ENCODE measurements at regions not wholly inside any gene's neighbourhood (a gene's known extent, or its start where the extent isn't known, plus 50 kb on each side); places are given as distances from the start of the nearest gene placed in this dataset.
A peak's percentile ranks its signal among the peaks of the same experiment; 100 is the strongest.

- DNase-seq = no peak
Observed at GRCh38 chr6:120200853-120201252, 851.3 kb upstream of the MAN1A1 start.

- DNase-seq = no peak
Observed at GRCh38 chr6:120198033-120198432, 848.5 kb upstream of the MAN1A1 start.

GRCh38 chr6:120186080-120186479 is 836.5 kb upstream of the MAN1A1 start:
- no peak for DNase-seq

- DNase-seq = no peak
Observed at GRCh38 chr6:120173250-120173649, 823.7 kb upstream of the MAN1A1 start.

- no peak for DNase-seq
Observed at GRCh38 chr6:120164531-120164930, 815.0 kb upstream of the MAN1A1 start.

- no peak for DNase-seq
Observed at GRCh38 chr6:120157873-120158272, 808.3 kb upstream of the MAN1A1 start.

- no peak for DNase-seq
Observed at GRCh38 chr6:120147071-120147871, 797.7 kb upstream of the MAN1A1 start.

GRCh38 chr6:120141601-120142000 is 792.0 kb upstream of the MAN1A1 start:
- DNase-seq = no peak

GRCh38 chr6:120137492-120137891 is 787.9 kb upstream of the MAN1A1 start:
- DNase-seq = no peak

GRCh38 chr6:120129228-120129627 is 779.7 kb upstream of the MAN1A1 start:
- DNase-seq = no peak

- no peak for DNase-seq
Observed at GRCh38 chr6:120122401-120122800, 772.8 kb upstream of the MAN1A1 start.

GRCh38 chr6:120116343-120116742 is 766.8 kb upstream of the MAN1A1 start:
- DNase-seq = no peak

GRCh38 chr6:120112980-120113379 is 763.4 kb upstream of the MAN1A1 start:
- DNase-seq = no peak

GRCh38 chr6:120111001-120111400 is 761.4 kb upstream of the MAN1A1 start:
- DNase-seq = no peak

- no peak for DNase-seq
Observed at GRCh38 chr6:120108061-120108795, 758.7 kb upstream of the MAN1A1 start.

- DNase-seq = no peak
Observed at GRCh38 chr6:120103618-120104017, 754.1 kb upstream of the MAN1A1 start.

- DNase-seq = no peak
Observed at GRCh38 chr6:120096696-120097260, 747.2 kb upstream of the MAN1A1 start.

- DNase-seq = no peak
Observed at GRCh38 chr6:120083186-120083585, 733.6 kb upstream of the MAN1A1 start.

- DNase-seq = no peak
Observed at GRCh38 chr6:120077489-120077888, 727.9 kb upstream of the MAN1A1 start.

GRCh38 chr6:120058410-120058809 is 708.8 kb upstream of the MAN1A1 start:
- DNase-seq = no peak

GRCh38 chr6:120056085-120056484 is 706.5 kb upstream of the MAN1A1 start:
- peak in 1 of 2 experiments; percentile 4 for DNase-seq

- peak; percentile 18 to 78 for DNase-seq
Observed at GRCh38 chr6:120055071-120055470, 705.5 kb upstream of the MAN1A1 start.

- no peak for DNase-seq
Observed at GRCh38 chr6:120039664-120040063, 690.1 kb upstream of the MAN1A1 start.

- no peak for DNase-seq
Observed at GRCh38 chr6:120031837-120032236, 682.3 kb upstream of the MAN1A1 start.

All from NCI-H446 (cell line).